Duodenal mucosa (tissue), 2 donors: ENCODE measurements at regions not wholly inside any gene's neighbourhood (a gene's known extent, or its start where the extent isn't known, plus 50 kb on each side); places are given as distances from the start of the nearest gene placed in this dataset.

Source experiments
- H3K27ac ChIP-seq: one replicate; pipeline ENCODE4 v1.7.0; 2013; ENCODE audit warnings: low read depth, low read length
- H3K27me3 ChIP-seq, 2 donors: one replicate each; pipeline ENCODE4 v1.7.0; 2013; ENCODE audit warnings: low read length in 2 of 2, control low read depth in 1 of 2; ENCODE audit not compliant: insufficient read depth in 2 of 2, control insufficient read depth in 1 of 2
- H3K36me3 ChIP-seq, 2 donors: one replicate each; pipeline ENCODE4 v1.7.0; 2013; ENCODE audit warnings: low read length in 2 of 2, control low read depth in 1 of 2; ENCODE audit not compliant: insufficient read depth in 2 of 2, control insufficient read depth in 1 of 2
- H3K4me1 ChIP-seq, 2 donors: one replicate each; pipeline ENCODE4 v1.7.0; 2013; ENCODE audit warnings: low read length in 2 of 2, control low read depth in 1 of 2; ENCODE audit not compliant: insufficient read depth in 2 of 2, control insufficient read depth in 1 of 2
- H3K4me3 ChIP-seq, 2 donors: one replicate each; pipeline ENCODE4 v1.7.0; 2013; ENCODE audit warnings: low read length in 2 of 2, low read depth in 1 of 2
- H3K9ac ChIP-seq, 2 donors: one replicate each; pipeline ENCODE4 v1.7.0; 2013; ENCODE audit warnings: low read length in 2 of 2, low read depth in 1 of 2
- H3K9me3 ChIP-seq, 2 donors: one replicate each; pipeline ENCODE4 v1.7.0; 2013; ENCODE audit warnings: low read length in 2 of 2, control low read depth in 1 of 2; ENCODE audit not compliant: control insufficient read depth in 1 of 2

DNA sequence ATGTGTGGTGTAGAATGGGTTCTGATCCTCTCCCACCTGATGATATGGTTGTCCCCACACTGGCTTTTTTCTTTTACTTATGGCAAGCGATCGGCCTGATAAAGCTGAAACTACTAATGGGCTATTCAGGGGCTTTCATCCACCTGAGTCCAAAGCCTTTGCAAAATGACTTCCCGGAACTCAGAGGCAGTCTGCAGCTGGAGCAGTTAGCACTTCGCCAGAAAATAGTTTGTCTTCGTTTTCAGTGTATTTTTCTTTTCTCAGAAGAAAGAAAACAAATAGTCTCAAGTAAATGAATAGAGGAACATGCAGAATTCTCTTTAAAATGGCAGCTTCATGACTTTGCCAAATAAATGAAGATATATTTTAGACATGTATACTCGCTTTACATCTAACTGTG, 306.0 kb upstream of the ADAMTS9 start:
- Histone ChIP-seq H3K4me1 (no peaks in the 10 kb centered on the region), H3K4me3 (no peak overlapping the region), H3K9ac (no peak overlapping the region), H3K9me3 (no peaks in the 10 kb centered on the region), H3K27me3 (no peaks in the 10 kb centered on the region), H3K27ac (no peak overlapping the region), H3K36me3 (no peaks in the 10 kb centered on the region)

DNA sequence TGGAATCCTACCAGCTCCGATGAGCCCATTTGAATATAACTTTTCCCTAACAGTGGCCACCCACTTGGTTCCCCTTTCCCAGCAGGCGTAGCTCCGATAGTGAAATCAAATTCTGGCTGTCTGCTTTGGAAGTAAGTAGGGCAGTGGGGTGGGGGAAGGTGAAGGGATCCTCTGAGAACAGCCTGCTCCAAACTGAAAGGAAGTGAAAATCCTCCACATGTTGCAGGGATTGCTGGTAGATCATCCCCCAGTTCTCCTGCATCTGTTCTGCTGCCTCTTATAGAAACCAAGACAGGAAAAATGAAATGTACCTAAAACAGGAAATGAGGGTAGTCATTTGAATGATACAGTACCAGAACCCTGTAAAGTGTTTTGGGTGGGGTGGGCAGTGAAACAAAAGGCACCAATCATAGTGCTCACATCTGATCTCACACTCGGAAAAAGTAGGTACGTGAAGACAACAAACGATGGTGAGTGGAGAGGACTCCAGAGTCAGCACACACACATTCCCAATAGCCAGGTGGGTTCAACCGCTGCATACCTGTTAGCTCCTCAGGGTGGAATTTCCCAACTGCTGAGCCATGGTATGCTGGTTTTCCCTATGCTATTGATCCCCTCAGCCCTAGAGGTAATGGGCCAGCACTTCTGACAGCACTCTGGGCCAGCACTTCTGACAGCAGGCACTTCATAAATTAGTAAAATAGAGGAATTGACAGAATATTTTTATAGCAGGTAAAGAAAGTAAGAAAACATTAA, 304.9 kb upstream of the ADAMTS9 start:
- H3K27me3 ChIP-seq: no peaks in the 10 kb centered on the region
- H3K27ac ChIP-seq: no peak overlapping the region
- H3K36me3 ChIP-seq: no peaks in the 10 kb centered on the region
- no peak overlapping the region for H3K4me3 ChIP-seq
- no peak overlapping the region for H3K9ac ChIP-seq
- no peaks in the 10 kb centered on the region for H3K4me1 ChIP-seq
- H3K9me3 ChIP-seq: no peaks in the 10 kb centered on the region

- H3K27ac ChIP-seq: no peak overlapping the region
- no peaks in the 10 kb centered on the region for H3K9me3 ChIP-seq
- no peaks in the 10 kb centered on the region for H3K27me3 ChIP-seq
- H3K36me3 ChIP-seq: no peaks in the 10 kb centered on the region
- no peak overlapping the region for H3K9ac ChIP-seq
- no peak overlapping the region for H3K4me3 ChIP-seq
- H3K4me1 ChIP-seq: no peaks in the 10 kb centered on the region
Measured at GRCh38 chr3:64988188-64988587, 300.4 kb upstream of the ADAMTS9 start.

DNA sequence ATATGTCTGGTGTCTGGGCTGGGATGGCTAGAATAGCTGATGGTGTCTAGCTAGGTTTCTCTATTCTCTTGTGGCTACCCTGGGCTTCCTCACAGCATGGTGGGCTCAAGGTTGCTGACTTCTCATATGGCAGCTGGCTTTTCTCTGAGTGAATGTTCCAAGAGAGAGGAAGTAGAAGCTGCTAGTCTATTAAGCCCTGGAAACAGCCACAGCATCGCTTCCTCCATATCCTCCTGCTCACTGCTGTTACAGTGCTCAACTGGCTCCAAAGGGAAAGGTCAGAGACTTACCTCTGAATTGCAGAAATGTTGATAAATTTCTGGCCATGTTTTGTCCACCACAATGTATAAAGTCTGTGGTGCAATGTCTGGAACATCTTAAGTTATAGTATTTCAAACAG, 299.9 kb upstream of the ADAMTS9 start:
- Histone ChIP-seq H3K27ac (no peak overlapping the region), H3K9ac (no peak overlapping the region), H3K4me1 (no peaks in the 10 kb centered on the region), H3K27me3 (no peaks in the 10 kb centered on the region), H3K4me3 (no peak overlapping the region), H3K36me3 (no peaks in the 10 kb centered on the region), H3K9me3 (no peaks in the 10 kb centered on the region)

DNA sequence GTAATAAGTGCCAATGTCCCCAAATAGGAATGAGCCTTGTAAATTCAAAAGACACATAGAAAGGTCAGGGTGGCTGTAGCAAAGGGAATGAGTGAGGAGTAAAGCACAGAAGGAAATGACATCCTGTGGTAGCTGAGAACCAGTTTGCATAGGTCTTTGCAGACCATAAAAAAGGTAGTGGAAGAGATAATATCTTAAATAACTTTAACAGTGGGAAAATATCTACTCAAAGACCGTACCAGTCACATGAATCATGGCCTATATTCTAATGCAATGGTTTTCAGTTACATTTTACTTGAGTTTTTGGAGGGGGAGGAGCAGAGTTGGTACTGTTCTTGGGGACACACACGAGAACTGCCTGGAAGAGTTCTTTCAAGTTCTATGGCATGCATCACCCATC, 297.3 kb upstream of the ADAMTS9 start:
- H3K27ac ChIP-seq: no peak overlapping the region
- no peaks in the 10 kb centered on the region for H3K9me3 ChIP-seq
- no peak overlapping the region for H3K9ac ChIP-seq
- no peaks in the 10 kb centered on the region for H3K4me1 ChIP-seq
- H3K4me3 ChIP-seq: no peak overlapping the region
- H3K27me3 ChIP-seq: no peaks in the 10 kb centered on the region
- no peaks in the 10 kb centered on the region for H3K36me3 ChIP-seq

DNA sequence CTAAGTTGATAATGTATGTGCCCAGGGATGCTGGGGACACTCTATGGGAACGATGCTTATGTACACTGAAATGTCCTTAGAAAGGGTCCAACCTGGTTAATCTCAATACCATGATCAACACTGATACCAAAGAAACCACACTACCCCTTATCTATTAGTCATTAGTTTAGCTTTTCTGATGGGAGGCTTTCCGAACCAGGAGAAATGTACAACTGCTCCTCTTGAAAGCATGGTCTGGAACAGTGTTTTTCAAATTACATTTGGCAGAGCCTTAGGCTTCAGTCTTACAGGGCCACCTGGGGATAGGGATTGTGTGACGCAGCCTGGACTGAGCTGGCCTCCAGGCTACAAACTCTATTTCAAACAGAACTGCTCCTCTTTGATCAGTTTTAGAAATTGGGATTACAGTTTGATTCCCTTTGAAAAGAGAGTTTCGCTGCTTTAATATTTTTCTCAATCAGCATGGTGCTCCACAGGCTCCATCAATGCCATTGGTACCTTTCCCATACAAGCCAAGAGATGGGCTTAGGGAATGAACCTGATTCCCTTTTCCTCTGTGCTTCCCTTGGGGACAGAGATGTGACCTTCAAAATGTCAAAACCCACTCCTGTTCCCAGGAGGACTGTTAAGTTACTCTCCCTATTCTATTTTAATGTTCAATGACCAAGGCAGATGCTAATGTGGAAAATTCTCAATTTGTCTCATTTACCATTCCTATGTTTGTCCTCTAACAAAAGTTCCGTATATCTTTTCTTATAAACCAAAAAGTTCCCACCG, 296.0 kb upstream of the ADAMTS9 start:
- Histone ChIP-seq H3K9ac (no peak overlapping the region), H3K27ac (no peak overlapping the region), H3K4me1 (no peaks in the 10 kb centered on the region), H3K4me3 (no peak overlapping the region), H3K27me3 (no peaks in the 10 kb centered on the region), H3K9me3 (no peaks in the 10 kb centered on the region), H3K36me3 (no peaks in the 10 kb centered on the region)

DNA sequence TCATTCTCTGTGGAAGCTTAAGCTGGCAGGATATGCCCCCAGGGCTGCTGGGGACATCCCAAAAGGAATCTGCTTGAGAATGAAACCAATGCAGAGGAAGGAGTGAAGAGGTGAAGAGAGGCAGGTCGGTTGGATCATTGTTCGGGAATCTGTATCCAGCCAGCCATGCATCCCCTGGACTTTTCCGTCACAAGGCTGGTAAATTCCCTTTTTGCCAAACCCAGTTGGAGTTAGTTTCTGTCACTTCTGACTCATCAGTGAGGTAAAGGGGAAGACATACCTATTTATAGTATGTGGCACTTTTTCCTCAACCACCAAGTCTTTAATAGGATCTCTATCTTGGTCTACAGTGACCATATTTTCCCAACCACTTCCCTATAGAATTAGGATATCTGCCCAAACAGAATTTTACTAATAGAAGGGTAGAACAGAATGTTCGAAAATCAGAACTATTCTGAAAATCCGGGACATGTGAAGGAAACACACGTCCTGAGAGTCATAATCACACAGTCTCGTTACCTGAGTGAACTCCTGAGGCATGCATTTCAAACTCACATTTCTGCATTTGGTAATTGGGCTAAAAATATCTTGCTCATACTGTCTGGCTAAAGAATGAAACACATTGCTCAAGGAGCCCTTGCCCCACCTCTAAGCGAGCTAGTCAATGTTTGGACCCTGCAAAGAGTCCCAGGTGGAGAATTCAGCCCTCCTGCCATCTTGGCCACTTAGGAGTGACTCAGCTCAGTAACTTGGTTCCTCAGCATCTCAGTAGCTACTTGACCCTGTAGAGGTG, 289.7 kb upstream of the ADAMTS9 start:
- no peak overlapping the region for H3K9ac ChIP-seq
- H3K4me3 ChIP-seq: no peak overlapping the region
- H3K27me3 ChIP-seq: no peaks in the 10 kb centered on the region
- no peaks in the 10 kb centered on the region for H3K36me3 ChIP-seq
- H3K9me3 ChIP-seq: no peaks in the 10 kb centered on the region
- no peak overlapping the region for H3K27ac ChIP-seq
- H3K4me1 ChIP-seq: no peaks in the 10 kb centered on the region

GRCh38 chr3:64976456-64976855, 288.7 kb upstream of the ADAMTS9 start:
- Histone ChIP-seq H3K4me1 (no peaks in the 10 kb centered on the region), H3K9ac (no peak overlapping the region), H3K9me3 (no peaks in the 10 kb centered on the region), H3K36me3 (no peaks in the 10 kb centered on the region), H3K27me3 (no peaks in the 10 kb centered on the region), H3K27ac (no peak overlapping the region), H3K4me3 (no peak overlapping the region)

GRCh38 chr3:64975147-64975546, 287.3 kb upstream of the ADAMTS9 start:
- no peaks in the 10 kb centered on the region for H3K4me1 ChIP-seq
- H3K27ac ChIP-seq: no peak overlapping the region
- no peak overlapping the region for H3K9ac ChIP-seq
- no peaks in the 10 kb centered on the region for H3K27me3 ChIP-seq
- H3K9me3 ChIP-seq: no peaks in the 10 kb centered on the region
- H3K36me3 ChIP-seq: no peaks in the 10 kb centered on the region
- no peak overlapping the region for H3K4me3 ChIP-seq

DNA sequence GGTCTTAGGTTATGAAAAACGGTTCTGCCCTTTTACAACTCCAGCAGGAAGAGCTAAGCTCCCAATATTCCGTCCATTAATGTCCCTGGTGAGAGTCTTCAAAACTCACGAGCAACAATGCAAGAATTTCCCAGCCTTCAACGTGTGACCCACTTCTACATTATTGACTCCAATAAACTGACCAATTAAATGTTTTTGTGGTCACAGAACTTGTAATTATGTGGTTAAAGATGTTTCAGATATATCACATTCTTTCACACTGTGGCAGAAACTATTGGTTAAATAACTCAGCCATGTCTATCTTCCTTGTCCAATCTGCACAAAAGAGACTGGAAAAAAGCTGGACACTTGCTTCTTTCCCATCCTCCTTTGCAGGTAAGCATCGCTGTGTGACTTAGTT, 286.6 kb upstream of the ADAMTS9 start:
- no peaks in the 10 kb centered on the region for H3K4me1 ChIP-seq

More for the DNA sequence above, 286.6 kb upstream of the ADAMTS9 start:
- H3K27ac ChIP-seq: no peak overlapping the region
- H3K9ac ChIP-seq: no peak overlapping the region
- no peaks in the 10 kb centered on the region for H3K27me3 ChIP-seq
- no peaks in the 10 kb centered on the region for H3K36me3 ChIP-seq
- H3K4me3 ChIP-seq: no peak overlapping the region
- no peaks in the 10 kb centered on the region for H3K9me3 ChIP-seq
